Superior temporal gyrus (tissue), 1 donor: ENCODE measurements at regions not wholly inside any gene's neighbourhood (a gene's known extent, or its start where the extent isn't known, plus 50 kb on each side); places are given as distances from the start of the nearest gene placed in this dataset.
"Not testable (repeated sequence)": the region's sequence is repeated elsewhere in the genome, so short reads cannot be mapped to it uniquely, and the experiment has no call there.

Source experiments
- DNase-seq: peaks from one replicate; pipeline ENCODE4 v3.0.0-alpha.2; 2016; ENCODE audit errors: extremely low spot score

- DNase-seq: no peak
Measured at GRCh38 chr11:11220786-11221185, 132.3 kb downstream of the CSNK2A3 start.

GRCh38 chr11:11218629-11218986 is 134.4 kb downstream of the CSNK2A3 start:
- no peak for DNase-seq

- no peak for DNase-seq
Measured at GRCh38 chr11:11217929-11218628, 135.0 kb downstream of the CSNK2A3 start.

- no peak for DNase-seq
Measured at GRCh38 chr11:11217289-11217928, 135.6 kb downstream of the CSNK2A3 start.

- DNase-seq: no peak
Measured at GRCh38 chr11:11215944-11216343, 137.1 kb downstream of the CSNK2A3 start.

GRCh38 chr11:11215058-11215815 is 137.8 kb downstream of the CSNK2A3 start:
- DNase-seq: no peak

GRCh38 chr11:11213117-11213516 is 139.9 kb downstream of the CSNK2A3 start:
- no peak for DNase-seq

- DNase-seq: peak; percentile 52
Measured at GRCh38 chr11:11211888-11212287, 141.2 kb downstream of the CSNK2A3 start.

GRCh38 chr11:11211186-11211585 is 141.9 kb downstream of the CSNK2A3 start:
- peak; percentile 48 for DNase-seq

- DNase-seq: no peak
Measured at GRCh38 chr11:11210446-11210845, 142.6 kb downstream of the CSNK2A3 start.

GRCh38 chr11:11209967-11210366 is 143.1 kb downstream of the CSNK2A3 start:
- DNase-seq: no peak

- DNase-seq: no peak
Measured at GRCh38 chr11:11208994-11209393, 144.1 kb downstream of the CSNK2A3 start.

- DNase-seq: no peak
Measured at GRCh38 chr11:11207428-11207827, 145.6 kb downstream of the CSNK2A3 start.

- DNase-seq: no peak
Measured at GRCh38 chr11:11206484-11206883, 146.6 kb downstream of the CSNK2A3 start.

GRCh38 chr11:11202885-11203284 is 150.2 kb downstream of the CSNK2A3 start:
- DNase-seq: no peak

- not testable (repeated sequence) for DNase-seq
Measured at GRCh38 chr11:11201302-11201701, 151.7 kb downstream of the CSNK2A3 start.

GRCh38 chr11:11192541-11192940 is 160.5 kb downstream of the CSNK2A3 start:
- no peak for DNase-seq

- no peak for DNase-seq
Measured at GRCh38 chr11:11189506-11189905, 163.5 kb downstream of the CSNK2A3 start.

GRCh38 chr11:11186249-11186648 is 166.8 kb downstream of the CSNK2A3 start:
- no peak for DNase-seq

- DNase-seq: no peak
Measured at GRCh38 chr11:11182261-11182660, 170.8 kb downstream of the CSNK2A3 start.

GRCh38 chr11:11178671-11179638 is 174.1 kb downstream of the CSNK2A3 start:
- peak; percentile 80 for DNase-seq
